Retinal pigment epithelial cell (primary cell): ENCODE measurements at regions not wholly inside any gene's neighbourhood (a gene's known extent, or its start where the extent isn't known, plus 50 kb on each side); places are given as distances from the start of the nearest gene placed in this dataset.
"Not testable (repeated sequence)": the region's sequence is repeated elsewhere in the genome, so short reads cannot be mapped to it uniquely, and the experiment has no call there.

ENCODE experiments used
- DNase-seq: peaks from one replicate; pipeline ENCODE4 v3.0.0-alpha.2; 2010; ENCODE audit warnings: low read depth
- H3K4me3 ChIP-seq: 2 replicates; pipeline ENCODE4 v1.5.1; 2011; ENCODE audit warnings: mild to moderate bottlenecking, low read length, control low read depth, moderate library complexity
- CTCF ChIP-seq: conservative IDR thresholded peaks from 2 replicates; pipeline ENCODE4 v1.5.1; 2011; ENCODE audit warnings: low read depth, low read length, control low read depth, inconsistent platforms

GRCh38 chrX:853304-853703, 222.7 kb downstream of the SHOX start:
- H3K4me3 ChIP-seq, result no peak overlapping the region
- TF ChIP-seq CTCF, result no peak
- DNase-seq, result no peak

GRCh38 chrX:850471-850916, 219.9 kb downstream of the SHOX start:
- no peak for TF ChIP-seq CTCF
- H3K4me3 ChIP-seq, result no peak overlapping the region
- no peak for DNase-seq

GRCh38 chrX:848386-848785, 217.8 kb downstream of the SHOX start:
- no peak for DNase-seq
- H3K4me3 ChIP-seq, result no peak overlapping the region
- TF ChIP-seq CTCF, result no peak

GRCh38 chrX:843306-843705, 212.7 kb downstream of the SHOX start:
- TF ChIP-seq CTCF, result no peak
- no peak overlapping the region for H3K4me3 ChIP-seq

GRCh38 chrX:840556-840955, 210.0 kb downstream of the SHOX start:
- DNase-seq, result no peak
- no peak for TF ChIP-seq CTCF
- H3K4me3 ChIP-seq, result no peak overlapping the region

More at GRCh38 chrX:843306-843705, 212.7 kb downstream of the SHOX start:
- no peak for DNase-seq

- H3K4me3 ChIP-seq, result not testable (repeated sequence)
Observed at GRCh38 chrX:838666-839065, 208.1 kb downstream of the SHOX start.

GRCh38 chrX:835857-836256, 205.3 kb downstream of the SHOX start:
- DNase-seq, H3K4me3 ChIP-seq: not testable (repeated sequence)

More at GRCh38 chrX:838666-839065, 208.1 kb downstream of the SHOX start:
- DNase-seq, result not testable (repeated sequence)

GRCh38 chrX:830532-830931, 199.9 kb downstream of the SHOX start:
- H3K4me3 ChIP-seq, result no peak overlapping the region
- TF ChIP-seq CTCF, result no peak
- DNase-seq, result no peak
